ENCODE measurements at regions not wholly inside any gene's neighbourhood (a gene's known extent, or its start where the extent isn't known, plus 50 kb on each side); places are given as distances from the start of the nearest gene placed in this dataset.

- CTCF ChIA-PET, result no interaction called here
- H3K27ac Mint-ChIP-seq, result no peak overlapping the region
Observed at GRCh38 chr12:61044766-61045165, 1215.4 kb upstream of the USP15 start.

GRCh38 chr12:61070640-61071414 is 1189.4 kb upstream of the USP15 start:
- Mint-ChIP-seq H3K27me3 (no peaks in the 10 kb centered on the region), H3K4me3 (no peak overlapping the region), H3K36me3 (ENCODE audit: low read depth) (no peaks in the 10 kb centered on the region), H3K9me3 (no peaks in the 10 kb centered on the region), H3K27ac (no peak overlapping the region), H3K4me1 (ENCODE audit: low read depth) (no peaks in the 10 kb centered on the region)
- no peaks in the 10 kb centered on the region for H3K4me1 ChIP-seq (ENCODE audit: insufficient read depth, low read length)
- POLR2A ChIA-PET, result no interaction called here
- H3K4me3 ChIP-seq (ENCODE audit: low read length), result no peak overlapping the region
- no peak for DNase-seq
- intact Hi-C loops (cut with DNase I, micrococcal nuclease), result no loop called here
- H3K27ac ChIP-seq (ENCODE audit: low read depth in 1 of 2, low read length in 2 of 2), result no peak overlapping the region
- CTCF ChIA-PET, result no interaction called here
- no peak for TF ChIP-seq CTCF (IDR thresholded peaks at IDR 0.05)
- no peak for ATAC-seq (ENCODE audit: poor library complexity)
- no peaks in the 10 kb centered on the region for H3K9me3 ChIP-seq (ENCODE audit: control insufficient read depth in 1 of 2, insufficient read depth in 1 of 2, low read length in 2 of 2)
- H3K27me3 ChIP-seq (ENCODE audit: control insufficient read depth in 1 of 2, insufficient read depth in 2 of 2, low read length in 2 of 2), result no peaks in the 10 kb centered on the region
- no peaks in the 10 kb centered on the region for H3K36me3 ChIP-seq (ENCODE audit: insufficient read depth, low read length)

More at GRCh38 chr12:61044766-61045165, 1215.4 kb upstream of the USP15 start:
- Histone ChIP-seq H3K9me3 (ENCODE audit: control insufficient read depth in 1 of 2, insufficient read depth in 1 of 2, low read length in 2 of 2) (no peaks in the 10 kb centered on the region), H3K27ac (ENCODE audit: low read depth in 1 of 2, low read length in 2 of 2) (no peak overlapping the region), H3K4me1 (ENCODE audit: insufficient read depth, low read length) (no peaks in the 10 kb centered on the region), H3K36me3 (ENCODE audit: insufficient read depth, low read length) (no peaks in the 10 kb centered on the region), H3K4me3 (ENCODE audit: low read length) (no peak overlapping the region), H3K27me3 (ENCODE audit: control insufficient read depth in 1 of 2, insufficient read depth in 2 of 2, low read length in 2 of 2) (no peaks in the 10 kb centered on the region)
- intact Hi-C loops (cut with DNase I, micrococcal nuclease), result no loop called here
- H3K4me1 Mint-ChIP-seq (ENCODE audit: low read depth), result no peaks in the 10 kb centered on the region
- no peak overlapping the region for H3K4me3 Mint-ChIP-seq
- no peak for TF ChIP-seq CTCF (IDR thresholded peaks at IDR 0.05)
- H3K27me3 Mint-ChIP-seq, result no peaks in the 10 kb centered on the region
- ATAC-seq (ENCODE audit: poor library complexity) (no peak), DNase-seq (no peak)
- peaks cover 4% of the 10 kb centered on the region for H3K9me3 Mint-ChIP-seq
- POLR2A ChIA-PET, result no interaction called here
- no peaks in the 10 kb centered on the region for H3K36me3 Mint-ChIP-seq (ENCODE audit: low read depth)

GRCh38 chr12:61072717-61073116 is 1187.5 kb upstream of the USP15 start:
- no peak for TF ChIP-seq CTCF (IDR thresholded peaks at IDR 0.05)

More at GRCh38 chr12:61072717-61073116, 1187.5 kb upstream of the USP15 start:
- H3K4me1 Mint-ChIP-seq (ENCODE audit: low read depth), result no peaks in the 10 kb centered on the region
- Histone ChIP-seq H3K4me1 (ENCODE audit: insufficient read depth, low read length) (no peaks in the 10 kb centered on the region), H3K27ac (ENCODE audit: low read depth in 1 of 2, low read length in 2 of 2) (no peak overlapping the region), H3K4me3 (ENCODE audit: low read length) (no peak overlapping the region), H3K9me3 (ENCODE audit: control insufficient read depth in 1 of 2, insufficient read depth in 1 of 2, low read length in 2 of 2) (no peaks in the 10 kb centered on the region), H3K27me3 (ENCODE audit: control insufficient read depth in 1 of 2, insufficient read depth in 2 of 2, low read length in 2 of 2) (no peaks in the 10 kb centered on the region), H3K36me3 (ENCODE audit: insufficient read depth, low read length) (no peaks in the 10 kb centered on the region)
- intact Hi-C loops (cut with DNase I, micrococcal nuclease), result no loop called here
- H3K4me3 Mint-ChIP-seq, result no peak overlapping the region
- no peaks in the 10 kb centered on the region for H3K27me3 Mint-ChIP-seq
- DNase-seq, result no peak
- no peaks in the 10 kb centered on the region for H3K36me3 Mint-ChIP-seq (ENCODE audit: low read depth)
- no peak for ATAC-seq (ENCODE audit: poor library complexity)
- CTCF ChIA-PET, result no interaction called here
- H3K9me3 Mint-ChIP-seq, result no peaks in the 10 kb centered on the region
- H3K27ac Mint-ChIP-seq, result no peak overlapping the region
- POLR2A ChIA-PET, result no interaction called here
